Right ventricle myocardium superior (tissue), 1 donor: ENCODE measurements at regions not wholly inside any gene's neighbourhood (a gene's known extent, or its start where the extent isn't known, plus 50 kb on each side); places are given as distances from the start of the nearest gene placed in this dataset.
A peak's percentile ranks its signal among the peaks of the same experiment; 100 is the strongest.
"Not testable (repeated sequence)": the region's sequence is repeated elsewhere in the genome, so short reads cannot be mapped to it uniquely, and the experiment has no call there.

Source experiments
- ATAC-seq: fragments of 200-7000 bp; cut with Tn5 transposase; one replicate; pipeline ENCODE4 v1.9.1; 2020; ENCODE audit warnings: mild to moderate bottlenecking; ENCODE audit not compliant: poor library complexity
- DNase-seq: peaks from one replicate; pipeline ENCODE4 v3.0.0-alpha.2; 2020
- intact Hi-C: fragments of 100-400 bp; cut with DNase I; formaldehyde crosslinking; loops from one replicate; pipeline ENCODE4 v1.11.2; 2022
- donor health status: DM: no; HTN: yes; CAD: no; lungs with severe emphysema.

GRCh38 chr7:9919-10318, 182.5 kb upstream of the FAM20C start:
- intact Hi-C loops, DNase-seq, ATAC-seq: not testable (repeated sequence)

DNA sequence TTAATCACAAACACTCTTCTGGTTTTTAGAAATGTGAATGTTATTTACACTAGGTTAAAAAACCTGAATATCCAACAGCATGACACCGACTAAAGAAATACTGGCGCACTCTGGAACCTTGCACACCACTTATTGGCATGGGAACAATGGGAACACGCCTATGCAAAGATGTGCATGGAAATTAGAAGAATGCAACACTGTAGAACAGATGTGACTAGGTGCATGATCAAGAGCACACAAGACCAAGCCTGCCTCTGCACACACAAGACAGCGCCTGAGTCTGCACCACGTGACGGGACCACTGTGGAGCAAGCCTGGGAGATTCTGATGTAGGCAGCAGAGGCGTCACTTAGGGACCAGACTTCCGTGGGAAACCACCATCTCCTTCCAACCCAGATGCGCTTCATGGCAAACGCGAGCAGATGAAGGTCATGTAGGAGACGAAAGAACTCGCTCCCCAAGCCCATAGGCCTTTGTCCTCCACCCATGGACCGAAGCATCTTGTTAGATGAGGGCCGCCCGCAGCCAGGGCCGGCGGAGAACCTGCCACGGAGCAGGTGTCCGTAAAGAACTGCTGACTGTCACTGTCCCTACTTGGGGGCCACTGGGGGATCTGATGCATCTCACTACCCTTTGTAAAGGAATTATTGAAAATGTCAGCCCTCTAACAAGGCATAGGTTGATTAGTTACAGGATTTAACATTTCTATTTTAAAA, 159.6 kb upstream of the FAM20C start:
- ATAC-seq, intact Hi-C loops, DNase-seq: not testable (repeated sequence)

GRCh38 chr7:35121-35541, 157.2 kb upstream of the FAM20C start:
- ATAC-seq, intact Hi-C loops: not testable (repeated sequence)
- peak; percentile 55 for DNase-seq

DNA sequence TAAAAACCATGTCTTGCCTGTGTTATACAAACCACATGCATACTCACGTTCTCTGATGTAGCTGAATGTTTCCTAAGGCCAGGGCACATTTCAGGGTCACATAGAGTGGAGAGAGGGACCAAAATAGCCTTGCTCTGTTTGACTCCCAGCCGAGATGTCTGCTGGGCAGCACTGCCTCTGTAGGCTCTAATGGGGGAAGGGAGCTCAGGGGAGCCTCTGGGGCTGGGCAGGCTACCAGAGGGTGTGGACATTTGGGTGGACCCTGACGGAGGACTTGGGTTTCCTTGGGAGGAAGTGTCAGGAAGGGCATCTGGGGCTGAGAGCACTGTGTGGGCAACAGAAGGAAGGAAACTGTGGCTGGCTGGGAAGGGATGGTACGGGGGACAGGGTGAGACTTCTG, 155.8 kb upstream of the FAM20C start:
- DNase-seq, intact Hi-C loops: not testable (repeated sequence)
- ATAC-seq, result peak; percentile 92

GRCh38 chr7:37656-38055, 154.7 kb upstream of the FAM20C start:
- intact Hi-C loops, ATAC-seq, DNase-seq: not testable (repeated sequence)

DNA sequence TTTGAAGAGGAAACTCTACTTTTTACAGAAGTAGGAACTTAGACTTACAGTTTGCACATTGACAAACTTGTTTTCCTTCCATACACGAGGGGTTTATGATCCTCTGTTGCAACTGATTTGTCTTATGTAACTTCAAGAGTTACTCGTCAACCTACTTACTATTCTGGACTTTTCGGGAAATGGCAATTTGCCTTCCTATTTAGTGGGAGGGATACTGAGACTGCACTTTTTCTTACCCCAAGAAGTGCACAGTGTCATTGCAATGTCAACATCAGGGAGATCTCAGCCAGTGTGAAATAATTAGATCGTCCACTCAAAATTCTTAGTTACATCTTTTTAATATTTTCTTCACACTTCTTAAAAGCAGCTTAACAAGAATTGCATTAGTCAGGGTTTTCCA, 153.9 kb upstream of the FAM20C start:
- intact Hi-C loops, DNase-seq: not testable (repeated sequence)
- ATAC-seq, result peak; percentile 11

DNA sequence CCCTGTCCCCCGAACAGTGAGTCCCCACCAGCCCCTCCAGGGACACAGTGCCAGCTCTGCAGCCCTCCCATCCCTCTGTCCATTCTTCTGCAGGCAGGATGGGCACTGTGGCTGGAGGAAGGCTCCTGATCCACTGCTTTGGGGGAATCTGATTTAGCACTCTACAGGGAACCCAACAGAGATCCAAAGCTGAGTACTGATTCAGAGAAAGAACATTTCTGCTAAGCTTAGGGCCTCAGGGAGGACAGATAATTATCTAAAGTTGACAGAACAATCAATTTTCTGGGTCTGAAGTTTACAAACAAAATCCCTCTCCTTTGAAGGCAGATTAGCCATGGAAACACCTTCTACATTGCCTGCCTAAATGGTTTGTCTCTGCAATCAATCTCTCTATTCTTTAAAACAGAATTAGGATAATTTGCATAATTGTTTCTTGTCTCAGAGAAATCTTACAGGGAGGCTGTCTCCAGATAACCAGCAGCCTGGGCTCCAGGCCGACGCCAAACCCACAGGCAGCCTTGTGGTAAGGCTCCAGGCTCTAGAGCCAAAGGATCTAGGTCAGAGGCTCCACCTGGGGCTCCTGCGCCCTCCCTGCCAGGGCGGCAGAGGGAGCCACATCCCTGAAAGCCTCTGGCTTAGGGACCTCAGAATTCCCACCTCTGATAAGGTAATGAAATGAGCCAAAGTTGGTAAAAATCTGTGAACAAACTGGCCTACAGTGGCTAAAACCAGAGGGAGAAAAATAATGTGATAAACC, 152.2 kb upstream of the FAM20C start:
- DNase-seq, intact Hi-C loops, ATAC-seq: not testable (repeated sequence)

GRCh38 chr7:40799-41750, 151.3 kb upstream of the FAM20C start:
- intact Hi-C loops, result no loop called here
- peak; percentile 24 for DNase-seq
- no peak for ATAC-seq

GRCh38 chr7:41917-42565, 150.3 kb upstream of the FAM20C start:
- intact Hi-C loops, result no loop called here
- ATAC-seq (no peak), DNase-seq (no peak)

DNA sequence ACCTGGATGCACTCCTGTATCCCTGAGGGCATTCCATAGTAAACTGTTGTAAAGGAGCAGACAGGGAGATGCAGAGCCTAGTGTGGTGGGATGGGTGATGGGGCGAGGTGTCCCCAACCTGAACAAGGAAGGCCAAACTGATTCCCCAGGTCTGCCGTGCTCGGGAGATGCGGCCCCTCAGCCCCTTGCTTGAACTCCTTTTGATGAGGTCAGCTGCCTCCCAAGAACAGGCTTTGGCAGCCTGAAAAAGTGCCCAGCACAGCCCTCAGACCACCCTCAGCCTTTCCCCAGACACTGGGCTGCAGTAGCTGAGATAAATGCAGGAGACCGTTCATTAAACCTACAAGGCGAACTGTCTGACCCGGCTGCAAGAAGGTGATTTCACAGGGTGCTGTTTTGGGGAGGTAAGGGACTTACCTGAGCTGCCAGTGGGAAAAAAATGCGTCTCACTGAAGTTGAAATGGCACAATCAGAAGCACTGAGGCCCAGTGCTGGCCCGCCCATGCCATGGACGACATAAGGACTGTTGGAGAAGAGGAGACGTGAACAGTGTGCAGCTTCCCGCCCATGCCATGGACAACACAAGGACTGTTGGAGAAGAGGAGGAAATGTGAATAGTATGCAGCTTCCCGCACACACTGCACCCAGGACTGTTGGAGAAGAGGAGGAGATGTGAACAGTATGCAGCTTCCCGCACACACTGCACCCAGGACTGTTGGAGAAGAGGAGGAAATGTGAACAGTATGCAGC, 148.4 kb upstream of the FAM20C start:
- DNase-seq, result peak; percentile 31

GRCh38 chr7:44541-44896, 147.9 kb upstream of the FAM20C start:
- ATAC-seq (no peak), DNase-seq (peak; percentile 24)
- intact Hi-C loops, result no loop called here

More for the DNA sequence above, 148.4 kb upstream of the FAM20C start:
- intact Hi-C loops, result no loop called here
- no peak for ATAC-seq

DNA sequence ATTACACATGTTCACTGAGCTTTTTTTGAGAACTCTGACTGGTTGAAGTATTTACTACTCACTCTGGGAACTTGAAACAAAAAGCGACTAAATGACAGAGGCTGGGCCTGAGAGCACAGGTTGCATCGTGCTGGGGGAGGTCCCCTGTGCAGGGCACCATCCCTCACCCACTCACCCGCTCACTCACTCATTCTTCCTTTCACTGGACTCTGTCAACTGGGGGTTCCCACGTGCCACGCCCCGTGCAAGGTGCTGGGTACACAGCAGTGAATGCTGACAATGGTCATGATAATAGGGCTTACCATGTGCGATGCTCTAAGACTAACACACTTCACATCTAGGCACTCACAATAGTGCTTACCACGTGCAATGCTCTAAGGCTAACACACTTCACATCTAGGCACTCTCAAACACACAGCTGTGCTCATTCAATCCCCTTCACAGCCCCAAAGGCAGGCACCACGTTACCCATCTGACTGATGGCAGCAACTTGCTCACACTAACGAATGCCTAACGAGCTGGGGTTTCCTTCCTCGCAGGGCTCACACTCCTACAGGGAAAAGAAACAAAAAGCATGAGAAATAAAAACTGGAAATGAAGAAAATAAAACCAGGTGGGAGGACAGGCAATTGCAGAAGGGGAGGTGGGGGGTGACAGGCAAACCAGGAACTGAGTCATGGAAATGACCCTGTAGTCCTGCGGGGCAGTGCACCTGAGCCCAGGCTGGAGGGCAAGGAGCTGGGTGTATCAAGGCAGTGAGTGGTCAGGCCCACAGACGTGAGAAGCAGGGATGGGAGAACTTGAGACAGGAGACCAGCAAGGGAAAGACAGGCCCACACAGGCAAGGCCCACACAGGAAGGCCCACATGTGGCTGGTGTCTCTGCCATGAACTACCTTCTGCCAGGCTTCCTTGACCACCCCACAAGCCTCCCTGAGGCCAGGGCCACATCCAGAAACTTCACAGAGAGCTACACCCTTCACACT, 147.0 kb upstream of the FAM20C start:
- DNase-seq (no peak), ATAC-seq (no peak)
- intact Hi-C loops, result no loop called here

- intact Hi-C loops, result no loop called here
- peak; percentile 17 for DNase-seq
- ATAC-seq, result no peak
These were observed 146.1 kb upstream of the FAM20C start for GRCh38 chr7:46123-46829.

DNA sequence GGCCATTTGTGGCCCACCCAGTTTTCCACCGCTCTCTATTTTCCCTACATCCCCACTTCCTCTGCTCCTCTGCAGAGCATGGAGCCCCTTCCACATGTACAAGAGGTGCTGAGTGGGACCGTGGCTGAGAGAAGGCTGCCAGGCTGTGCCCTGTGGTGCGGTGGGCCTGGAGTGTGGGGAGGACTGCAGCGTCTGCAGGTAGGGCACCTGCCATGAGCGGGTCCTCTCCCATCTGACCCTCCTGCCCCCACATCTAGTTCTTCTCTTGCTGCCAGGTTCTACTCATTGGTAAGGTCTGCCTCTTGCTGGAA, 145.6 kb upstream of the FAM20C start:
- no peak for ATAC-seq
- intact Hi-C loops, result no loop called here
- DNase-seq, result no peak

DNA sequence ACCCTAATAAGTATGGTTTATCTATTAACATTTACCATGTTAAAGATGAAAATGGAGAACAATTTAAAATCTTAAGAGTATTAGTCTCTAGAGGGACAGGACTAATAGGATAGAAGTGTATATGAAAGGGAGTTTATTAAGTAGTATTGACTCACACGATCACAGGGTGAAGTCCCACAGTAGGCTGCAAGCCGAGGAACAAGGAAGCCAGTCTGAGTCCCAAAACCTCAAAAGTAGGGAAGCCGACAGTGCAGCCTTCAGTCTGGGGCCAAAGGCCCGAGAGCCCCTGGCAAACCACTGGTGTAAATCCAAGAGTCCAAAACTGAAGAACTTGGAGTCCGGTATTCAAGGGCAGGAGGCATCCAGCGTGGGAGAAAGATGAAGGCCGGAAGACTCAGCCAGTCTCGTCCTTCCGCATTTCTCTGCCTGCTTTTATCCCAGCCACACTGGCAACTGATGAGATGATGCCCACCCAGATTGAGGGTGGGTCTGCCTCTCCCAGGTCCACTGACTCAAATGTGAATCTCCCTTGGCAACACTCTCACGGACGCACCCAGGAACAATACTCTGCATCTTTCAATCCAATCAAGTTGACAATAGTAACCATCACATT, 140.8 kb upstream of the FAM20C start:
- DNase-seq, result no peak
- ATAC-seq, result no peak
- intact Hi-C loops, result no loop called here

DNA sequence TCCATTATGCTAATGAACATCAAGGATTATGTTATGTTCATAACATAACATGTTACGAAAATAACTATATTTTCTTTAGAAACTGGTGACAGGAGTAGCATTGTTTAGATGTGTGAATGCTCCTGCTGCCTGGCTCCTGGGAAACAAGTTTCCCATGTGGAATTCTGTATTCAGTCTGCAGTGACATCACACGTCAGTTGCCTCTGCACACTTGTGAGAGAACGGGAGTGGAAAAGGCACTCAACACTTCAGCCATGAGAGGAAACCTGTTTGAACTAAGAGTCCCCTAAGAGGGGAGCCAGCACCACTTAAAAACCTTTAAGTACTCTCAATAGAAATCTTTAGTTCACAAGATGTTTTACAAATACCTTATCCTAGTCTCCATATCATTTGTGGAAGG, 140.3 kb upstream of the FAM20C start:
- DNase-seq, result no peak

More for the DNA sequence above, 140.3 kb upstream of the FAM20C start:
- ATAC-seq, result no peak
- intact Hi-C loops, result no loop called here
